Activated naive CD4-positive, alpha-beta T cell (primary cell): ENCODE measurements at regions not wholly inside any gene's neighbourhood (a gene's known extent, or its start where the extent isn't known, plus 50 kb on each side); places are given as distances from the start of the nearest gene placed in this dataset.

Experiments used
- DNase-seq, 4 experiments: peaks; one replicate each; lab custom pipeline; 2025; lab: John Stamatoyannopoulos, UW

GRCh38 chr10:47231414-47231813, 68.6 kb upstream of the GDF10 start:
- no peak for DNase-seq

GRCh38 chr10:47233631-47234030, 66.4 kb upstream of the GDF10 start:
- DNase-seq = no peak

- DNase-seq = no peak
These were observed 64.5 kb upstream of the GDF10 start for GRCh38 chr10:47235484-47235883.

- DNase-seq = no peak
These were observed 62.4 kb upstream of the GDF10 start for GRCh38 chr10:47237316-47238260.

DNA sequence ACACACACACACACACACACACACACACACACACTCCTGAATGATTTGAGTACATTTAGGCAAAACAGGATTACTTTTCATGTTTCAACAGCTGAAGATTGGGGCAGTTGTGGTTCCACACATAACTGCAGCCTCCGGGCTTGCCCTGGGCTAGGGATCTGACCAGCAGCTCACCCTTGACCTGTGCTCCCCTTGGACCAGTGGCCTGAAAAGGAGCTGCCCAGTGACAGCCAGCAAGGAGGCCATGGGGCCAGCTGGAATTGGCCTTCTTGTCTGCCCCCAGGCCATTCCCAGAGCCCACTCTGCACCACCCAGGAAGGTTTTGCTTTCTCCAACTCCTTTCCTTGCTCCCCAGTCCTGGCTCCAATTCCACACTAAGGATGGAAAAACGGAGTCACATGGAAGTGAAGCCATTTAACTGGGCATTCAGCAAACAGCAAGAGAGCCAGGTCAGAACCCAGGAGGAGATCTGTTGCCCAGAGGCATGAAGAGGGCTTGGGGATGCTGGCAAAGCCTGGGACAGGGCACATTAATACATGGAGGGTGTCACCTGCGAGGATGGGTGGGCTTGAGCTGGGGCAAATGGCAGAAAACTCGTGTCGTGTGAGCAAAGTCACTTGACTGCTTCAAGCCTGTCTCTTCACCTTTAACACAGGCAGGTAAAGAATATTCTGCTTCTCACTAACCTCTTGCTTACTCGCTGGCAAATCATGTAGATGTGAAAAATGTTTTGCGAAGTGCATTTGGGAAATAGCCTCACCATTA, 61.5 kb upstream of the GDF10 start:
- DNase-seq = no peak

GRCh38 chr10:47239211-47239610, 60.8 kb upstream of the GDF10 start:
- no peak for DNase-seq

DNA sequence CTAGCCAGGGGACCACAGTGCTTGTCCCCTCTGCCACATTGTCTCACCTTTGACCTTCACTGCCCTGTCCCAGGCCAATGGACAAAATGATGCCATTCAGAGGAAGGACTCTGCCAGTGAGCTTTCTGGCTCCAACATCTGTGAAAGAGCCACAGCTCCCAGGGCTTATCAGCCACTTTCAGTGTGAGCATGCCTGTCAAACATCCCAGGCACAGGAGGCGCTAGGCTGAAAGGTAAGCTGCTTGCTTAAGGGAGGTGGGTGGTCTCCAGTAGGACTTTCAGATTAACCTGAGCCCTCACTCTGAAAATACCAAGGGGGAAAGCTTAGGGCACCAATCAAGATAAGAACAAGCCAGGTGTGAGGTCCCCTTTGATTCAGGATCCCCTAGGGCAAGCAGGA, 59.8 kb upstream of the GDF10 start:
- DNase-seq = no peak

GRCh38 chr10:47241256-47241655, 58.7 kb upstream of the GDF10 start:
- no peak for DNase-seq

DNA sequence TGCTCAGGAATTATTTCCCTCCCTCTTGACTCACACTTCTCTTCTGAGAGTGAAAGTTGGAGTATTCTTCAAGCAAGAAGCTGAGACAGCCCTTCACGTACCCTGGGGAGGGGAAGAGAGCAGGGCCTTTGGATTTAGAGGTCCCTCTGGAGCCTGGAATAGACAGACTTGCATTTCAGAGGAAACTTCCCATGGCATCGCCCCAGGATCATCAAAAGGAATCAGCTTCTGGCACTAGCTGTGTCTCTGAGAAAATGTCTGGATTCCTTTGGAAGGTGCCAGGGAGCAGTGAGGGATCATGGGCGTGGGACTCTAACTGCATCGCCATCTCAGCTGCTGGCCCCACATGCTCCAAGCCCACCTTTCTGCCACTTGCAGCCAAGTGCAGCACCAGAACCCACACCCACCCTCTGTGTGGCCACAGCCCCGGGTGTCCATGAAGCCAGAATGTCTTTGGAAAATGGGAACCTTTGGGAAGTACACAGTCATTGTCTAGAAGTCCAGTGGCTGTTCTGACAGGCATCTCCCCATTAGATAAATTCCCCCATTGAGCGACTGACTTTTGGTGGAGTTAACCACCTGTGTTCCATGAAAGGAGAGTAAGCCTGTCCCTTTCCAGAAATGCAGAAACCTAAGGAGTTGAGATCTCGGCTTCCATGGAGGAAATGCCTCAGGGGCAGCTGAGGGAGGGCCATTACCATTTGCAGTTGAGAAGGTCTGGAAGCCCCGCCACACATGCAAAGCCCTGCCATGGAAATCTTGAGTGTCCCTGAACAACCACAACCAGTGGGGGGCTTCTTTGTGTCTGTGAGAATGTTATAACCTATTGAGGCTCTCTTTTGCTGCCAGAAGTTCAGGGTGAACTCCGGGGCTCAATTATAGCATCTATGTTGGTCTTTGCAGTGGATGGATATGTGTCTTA, 57.8 kb upstream of the GDF10 start:
- no peak for DNase-seq

DNA sequence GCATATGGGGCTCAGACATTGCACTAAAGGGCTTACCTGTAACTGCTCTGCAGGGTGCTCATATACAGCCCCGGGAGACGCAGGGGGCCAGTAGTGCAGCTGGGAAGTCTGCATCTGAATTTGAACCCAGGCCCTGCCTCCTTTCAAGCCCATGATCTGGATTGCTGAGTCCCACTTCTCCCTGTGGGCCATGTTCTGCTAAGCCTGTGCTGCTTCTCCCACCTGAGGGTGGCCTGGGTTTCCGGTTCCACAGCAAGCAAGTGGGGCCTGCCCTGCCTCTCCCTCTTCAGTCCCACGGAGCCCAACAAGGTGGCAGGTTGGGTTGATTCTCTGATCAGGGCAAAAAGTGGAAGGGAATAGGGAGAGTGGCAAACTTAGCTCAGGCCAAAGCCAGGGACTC, 56.6 kb upstream of the GDF10 start:
- no peak for DNase-seq

GRCh38 chr10:47243791-47244190, 56.2 kb upstream of the GDF10 start:
- no peak for DNase-seq

GRCh38 chr10:47244560-47245500, 55.2 kb upstream of the GDF10 start:
- no peak for DNase-seq

- no peak for DNase-seq
These were observed 54.2 kb upstream of the GDF10 start for GRCh38 chr10:47245731-47246350.

- DNase-seq = no peak
These were observed 53.4 kb upstream of the GDF10 start for GRCh38 chr10:47246406-47247147.

- no peak for DNase-seq
These were observed 52.6 kb upstream of the GDF10 start for GRCh38 chr10:47247148-47248059.

- no peak for DNase-seq
These were observed 51.5 kb upstream of the GDF10 start for GRCh38 chr10:47248386-47249090.

DNA sequence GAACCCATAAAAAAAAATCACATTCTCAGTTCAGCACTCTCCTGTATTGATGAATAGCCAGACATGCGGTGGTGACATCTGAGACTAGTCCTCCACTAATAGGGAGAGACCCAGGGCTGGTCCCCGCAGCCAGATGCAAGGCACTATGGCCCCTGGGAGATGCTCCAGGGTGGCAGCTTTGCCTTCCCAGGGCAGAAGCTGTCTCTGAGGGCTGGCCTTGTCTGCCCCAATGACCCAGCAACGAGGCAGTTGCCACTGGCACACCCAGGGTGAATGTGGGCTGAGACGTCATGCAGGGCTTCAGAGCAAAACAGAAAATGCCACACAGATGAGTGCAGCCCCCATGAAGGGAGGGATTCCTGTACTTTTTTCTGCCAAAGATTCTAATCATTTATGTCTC, 50.1 kb upstream of the GDF10 start:
- DNase-seq = no peak
